Activated CD8-positive, alpha-beta memory T cell treated with anti-CD3 and anti-CD28 coated beads, Interleukin-2, amount 50 U/mL, for 24 hours (primary cell): ENCODE measurements at regions not wholly inside any gene's neighbourhood (a gene's known extent, or its start where the extent isn't known, plus 50 kb on each side); places are given as distances from the start of the nearest gene placed in this dataset.
"Not testable (repeated sequence)": the region's sequence is repeated elsewhere in the genome, so short reads cannot be mapped to it uniquely, and the experiment has no call there.

Source experiments
- DNase-seq: peaks from one replicate; pipeline ENCODE4 v3.0.0-alpha.2; 2020; ENCODE audit errors: extremely low read depth

DNA sequence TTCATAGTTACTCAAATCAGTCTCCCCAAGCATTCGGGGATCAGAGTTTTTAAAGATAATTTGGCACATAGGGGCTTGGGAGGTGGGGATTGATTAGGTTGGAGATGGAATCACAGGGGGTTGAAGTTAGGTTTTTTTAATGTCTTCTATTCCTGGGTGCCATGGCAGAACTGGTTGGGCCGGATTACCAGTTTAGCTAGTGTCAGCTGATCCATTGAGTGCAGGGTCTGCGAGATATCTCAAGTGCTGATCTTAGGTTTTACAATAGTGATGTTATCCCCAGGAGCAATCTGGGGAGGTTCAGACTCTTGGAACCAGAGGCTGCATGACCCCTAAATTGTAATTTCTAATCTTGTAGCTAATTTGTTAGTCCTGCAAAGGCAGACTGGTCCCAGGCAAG is 163.5 kb upstream of the ATP10A start:
- DNase-seq: not testable (repeated sequence)

GRCh38 chr15:26024241-26024640 is 161.1 kb upstream of the ATP10A start:
- DNase-seq: no peak

GRCh38 chr15:26023691-26024090 is 160.6 kb upstream of the ATP10A start:
- no peak for DNase-seq

- no peak for DNase-seq
Measured at GRCh38 chr15:26023231-26023630, 160.1 kb upstream of the ATP10A start.

GRCh38 chr15:26020871-26021270 is 157.7 kb upstream of the ATP10A start:
- no peak for DNase-seq

DNA sequence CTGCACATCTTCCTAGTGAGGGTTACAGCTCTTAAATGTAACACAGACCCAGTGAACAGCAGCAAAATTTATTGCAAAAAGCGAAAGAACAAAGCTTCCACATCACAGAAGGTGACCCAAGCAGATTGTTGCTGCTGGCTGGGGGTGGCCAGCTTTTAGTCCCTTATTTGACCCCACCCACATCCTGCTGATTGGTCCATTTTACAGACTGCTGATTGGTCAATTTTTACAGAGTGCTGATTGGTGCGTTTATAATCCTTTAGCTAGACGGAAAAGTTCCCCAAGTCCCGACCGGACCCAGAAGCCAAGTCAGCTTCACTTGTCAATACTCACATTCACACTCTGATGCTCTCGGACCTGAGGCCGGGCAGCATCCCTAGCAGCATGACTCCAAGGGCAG is 154.5 kb upstream of the ATP10A start:
- no peak for DNase-seq

DNA sequence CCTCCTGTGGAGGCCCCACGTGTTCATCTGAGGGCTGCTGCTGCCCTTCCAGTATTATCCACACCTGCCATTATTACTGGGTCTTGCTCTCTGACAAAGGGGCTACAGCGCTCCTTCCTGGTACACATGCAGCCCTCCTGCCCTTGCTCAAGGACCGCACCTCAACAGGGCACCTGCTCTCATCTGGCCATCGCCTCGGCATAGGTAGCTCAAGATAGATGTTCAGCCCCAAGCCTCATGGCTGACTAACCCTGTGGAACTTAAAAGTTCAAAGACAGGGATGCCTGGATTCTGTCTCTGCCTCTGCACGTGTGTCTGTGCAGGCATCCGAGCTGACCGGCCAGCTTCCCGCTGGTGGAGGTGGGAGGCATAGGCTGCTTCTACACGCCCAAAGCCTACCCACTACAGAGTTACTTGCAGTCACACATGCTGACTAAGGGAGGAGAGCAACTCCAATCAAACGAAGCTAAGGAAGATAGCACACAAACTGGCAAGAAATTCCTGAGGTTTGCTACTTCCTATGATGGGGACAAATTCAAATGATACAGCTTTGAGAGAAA is 152.5 kb upstream of the ATP10A start:
- DNase-seq: no peak

DNA sequence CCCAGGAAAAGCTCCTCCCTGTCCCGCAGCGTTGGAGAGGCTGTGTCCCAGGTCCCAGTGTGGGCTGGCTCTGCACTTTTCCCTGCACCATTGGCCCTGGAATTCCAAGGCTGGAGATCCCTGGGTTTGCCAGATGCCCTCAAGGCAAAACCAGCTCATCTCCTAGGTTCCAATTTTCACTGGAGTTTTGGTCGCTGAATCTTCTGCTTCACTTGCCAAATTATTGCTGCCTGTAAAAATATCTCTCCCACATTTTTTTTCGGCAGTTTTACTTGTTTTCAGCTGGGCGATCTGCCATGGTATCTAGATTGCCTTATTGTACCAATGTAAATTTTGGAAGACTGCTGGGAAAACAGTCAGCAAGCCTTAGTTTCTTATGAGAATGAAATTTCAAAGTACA is 150.9 kb upstream of the ATP10A start:
- DNase-seq: no peak

DNA sequence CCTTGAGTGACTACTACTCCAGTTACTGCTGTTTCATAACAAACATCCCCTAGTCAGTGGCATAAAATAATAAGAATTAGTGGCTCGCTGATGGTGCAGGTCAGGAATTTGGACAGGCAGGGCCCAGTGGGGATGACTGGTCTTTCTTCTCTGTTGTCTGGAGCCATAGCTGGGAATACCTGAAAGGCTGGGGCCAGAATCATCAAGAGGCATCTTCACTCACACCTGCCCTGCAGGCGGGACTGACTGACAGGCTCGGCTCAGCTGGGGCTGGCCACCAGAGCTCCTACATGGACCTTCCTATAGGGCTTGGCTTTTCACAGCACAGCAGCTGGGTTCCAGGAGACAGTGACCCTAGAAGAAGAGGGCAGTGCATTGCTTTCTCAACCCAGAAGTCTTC is 148.8 kb upstream of the ATP10A start:
- DNase-seq: no peak

DNA sequence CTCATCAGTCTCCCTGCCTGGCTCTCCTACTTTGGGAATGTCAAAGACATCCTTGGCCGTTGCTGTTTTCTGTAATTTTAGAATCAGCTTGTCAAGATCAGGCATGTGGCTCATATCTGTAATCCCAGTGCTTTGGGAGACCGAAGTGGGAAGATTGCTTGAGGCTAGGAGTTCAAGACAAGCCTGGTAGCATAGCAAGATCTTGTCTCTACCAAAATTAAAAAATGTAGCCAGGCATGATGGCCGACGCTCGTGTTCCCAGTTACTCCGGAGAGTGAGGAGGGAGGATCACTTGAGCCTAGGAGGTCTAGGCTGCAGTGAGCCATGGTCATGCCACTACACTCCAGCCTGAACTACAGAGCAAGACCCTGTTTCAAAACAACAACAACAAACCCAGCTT is 144.0 kb upstream of the ATP10A start:
- no peak for DNase-seq

DNA sequence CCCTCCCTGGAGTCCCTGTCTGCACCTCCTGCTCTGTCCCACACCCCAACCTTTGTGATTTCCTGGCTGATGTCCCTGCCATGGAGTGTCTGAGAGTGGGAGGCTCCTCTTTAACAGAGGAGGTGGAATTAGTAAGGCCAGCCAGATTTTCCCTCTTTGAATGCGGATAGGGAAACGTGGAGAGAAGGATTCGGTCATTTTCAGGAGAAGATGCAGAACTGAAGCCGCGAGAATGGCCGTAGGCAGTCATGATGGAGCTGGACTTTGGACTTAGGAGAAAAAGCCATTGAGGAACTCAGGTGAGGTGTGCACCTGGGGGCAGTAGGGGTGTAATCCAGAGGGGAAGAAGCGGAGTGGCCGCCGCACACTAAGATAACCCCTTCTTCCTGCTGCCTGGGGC is 138.1 kb upstream of the ATP10A start:
- no peak for DNase-seq

DNA sequence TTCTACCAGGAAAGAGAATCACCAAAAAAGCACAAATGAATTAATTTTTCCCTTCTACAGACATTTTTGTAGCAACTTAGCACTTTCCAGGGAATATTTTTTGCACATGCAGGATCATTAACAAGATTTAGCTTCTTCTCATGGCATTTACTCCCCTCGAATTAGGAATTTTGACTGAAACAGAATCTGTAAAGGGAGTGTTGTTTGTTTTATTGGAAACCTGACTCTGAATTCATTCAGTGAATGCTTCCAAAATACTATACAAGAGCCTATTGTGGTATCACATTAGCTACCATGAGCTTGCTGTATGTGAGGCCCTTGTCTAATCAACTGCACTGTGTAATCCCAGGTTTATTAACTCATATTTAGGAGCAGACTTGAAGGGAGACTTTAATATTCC is 130.4 kb upstream of the ATP10A start:
- DNase-seq: no peak

DNA sequence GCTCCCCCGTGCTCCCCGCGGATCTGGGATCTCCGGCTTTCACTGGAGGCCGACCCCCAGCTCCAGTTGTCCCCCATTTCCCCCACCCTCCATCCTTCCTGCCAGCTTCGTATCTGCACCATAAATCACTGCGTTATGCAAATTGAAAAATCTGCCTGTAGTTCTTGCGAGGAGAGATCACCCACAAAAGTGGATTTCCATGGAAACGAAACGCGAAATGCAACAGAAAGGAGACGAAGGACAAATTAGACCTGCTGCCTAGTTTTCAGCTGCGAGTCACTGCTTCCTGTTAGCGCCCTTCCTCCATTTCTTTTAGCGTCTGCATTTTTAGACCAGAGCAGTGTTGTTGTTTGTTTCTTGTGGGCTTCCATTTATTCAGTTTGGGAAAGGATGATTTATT is 127.1 kb upstream of the ATP10A start:
- DNase-seq: no peak

GRCh38 chr15:25989327-25989726 is 126.2 kb upstream of the ATP10A start:
- DNase-seq: no peak

GRCh38 chr15:25988716-25989115 is 125.6 kb upstream of the ATP10A start:
- DNase-seq: not testable (repeated sequence)

DNA sequence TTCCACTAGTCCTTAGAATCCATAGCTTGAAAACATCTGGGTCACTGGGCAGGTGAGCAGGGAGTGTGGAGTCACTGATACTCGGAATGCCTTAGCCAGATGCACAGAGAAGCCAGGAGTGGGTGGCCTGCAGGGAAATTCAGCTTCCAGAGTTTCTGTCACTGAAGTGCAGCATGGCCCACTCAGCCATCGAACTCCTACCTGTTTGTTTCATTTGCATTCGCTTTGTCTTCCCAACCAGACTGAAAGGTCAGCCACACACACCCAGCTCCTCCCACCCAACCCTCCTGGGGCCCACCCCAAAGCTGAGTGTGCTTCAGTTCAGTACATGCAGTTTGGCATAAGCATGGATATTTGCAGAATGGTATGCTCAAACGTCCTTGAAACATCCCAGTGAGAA is 124.5 kb upstream of the ATP10A start:
- DNase-seq: no peak

- DNase-seq: no peak
Measured at GRCh38 chr15:25985165-25985564, 122.0 kb upstream of the ATP10A start.

GRCh38 chr15:25982736-25983135 is 119.6 kb upstream of the ATP10A start:
- no peak for DNase-seq

GRCh38 chr15:25981114-25981513 is 118.0 kb upstream of the ATP10A start:
- no peak for DNase-seq

DNA sequence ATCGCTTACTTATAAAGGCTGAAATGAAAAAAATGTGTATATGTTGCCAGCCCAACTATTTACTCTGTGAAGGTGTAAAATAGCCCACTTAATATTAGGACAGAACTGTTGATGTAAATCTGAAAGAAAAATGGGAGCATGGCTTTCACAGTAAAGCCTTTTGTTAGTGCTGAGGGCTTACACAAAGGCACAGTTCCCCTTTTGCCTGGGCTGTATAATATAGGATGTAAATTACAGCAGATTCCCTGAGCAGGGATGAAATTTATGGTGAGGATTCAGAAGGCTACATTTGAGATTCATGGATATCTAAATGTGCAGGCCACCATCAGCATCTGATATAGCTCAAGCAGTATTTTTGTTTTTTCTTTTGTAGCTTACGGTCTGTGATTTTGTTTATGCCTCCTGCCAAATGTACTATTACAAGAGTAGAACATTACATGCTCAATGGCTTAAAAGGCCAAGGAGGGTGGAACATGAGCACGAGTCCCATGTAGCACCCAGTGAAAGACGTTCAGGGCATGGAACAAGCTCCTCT is 109.1 kb upstream of the ATP10A start:
- no peak for DNase-seq

- DNase-seq: no peak
Measured at GRCh38 chr15:25971053-25971452, 107.9 kb upstream of the ATP10A start.

DNA sequence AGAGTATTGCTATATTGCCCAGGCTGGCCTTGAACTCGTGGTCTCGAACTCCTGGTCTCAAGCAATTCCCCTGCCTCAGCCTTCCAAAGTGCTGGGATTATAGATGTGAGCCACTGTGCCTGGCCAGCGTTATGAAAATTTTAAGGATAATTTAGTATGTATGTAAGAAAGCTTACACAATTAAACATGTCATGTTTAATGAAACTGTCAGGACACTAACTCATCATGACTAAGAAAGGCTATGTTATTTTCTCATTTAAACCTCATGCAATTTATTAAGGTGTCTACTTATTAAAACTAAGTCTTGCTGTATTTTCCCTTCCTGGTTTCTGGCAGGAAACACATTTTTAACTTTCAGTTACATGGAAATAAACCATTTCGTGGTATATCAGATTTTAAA is 106.8 kb upstream of the ATP10A start:
- DNase-seq: no peak

GRCh38 chr15:25967116-25967515 is 104.0 kb upstream of the ATP10A start:
- DNase-seq: no peak

GRCh38 chr15:25965326-25965725 is 102.2 kb upstream of the ATP10A start:
- no peak for DNase-seq
